HG02798 (cell line): ENCODE measurements at regions not wholly inside any gene's neighbourhood (a gene's known extent, or its start where the extent isn't known, plus 50 kb on each side); places are given as distances from the start of the nearest gene placed in this dataset.

ENCODE experiments used
- ATAC-seq: cut with Tn5 transposase; IDR thresholded peaks from one replicate; pipeline ENCODE4 v1.9.1; 2021; ENCODE audit warnings: mild to moderate bottlenecking; ENCODE audit not compliant: unreplicated experiment, poor library complexity

GRCh38 chr6:15712797-15713196 is 50.0 kb upstream of the DTNBP1 start:
- no peak for ATAC-seq
